Nephron (organoid): ENCODE measurements at regions not wholly inside any gene's neighbourhood (a gene's known extent, or its start where the extent isn't known, plus 50 kb on each side); places are given as distances from the start of the nearest gene placed in this dataset.

ENCODE experiments used
- H3K27ac Mint-ChIP-seq, 3 experiments: 2 replicates each; pipeline ENCODE4 v1.8.0; 2020; ENCODE audit warnings: mixed read lengths in 3 of 3, mild to moderate bottlenecking in 2 of 3, moderate library complexity in 1 of 3
- H3K27me3 Mint-ChIP-seq: 2 replicates; pipeline ENCODE4 v1.8.0; 2021; ENCODE audit warnings: low read depth, mild to moderate bottlenecking, moderate library complexity, mixed read lengths
- H3K36me3 Mint-ChIP-seq: 2 replicates; pipeline ENCODE4 v1.8.0; 2020; ENCODE audit warnings: low read depth, mixed read lengths
- H3K4me1 Mint-ChIP-seq: 2 replicates; pipeline ENCODE4 v1.8.0; 2020; ENCODE audit warnings: mixed read lengths
- H3K4me3 Mint-ChIP-seq, 3 experiments: 2 replicates each; pipeline ENCODE4 v1.8.0; 2020; ENCODE audit warnings: mild to moderate bottlenecking in 3 of 3, mixed read lengths in 3 of 3, moderate library complexity in 2 of 3
- H3K9me3 Mint-ChIP-seq: 2 replicates; pipeline ENCODE4 v1.8.0; 2020; ENCODE audit warnings: mixed read lengths
- CTCF ChIP-seq, 3 experiments: fragments of 200-600 bp; sonication (generic); IDR thresholded peaks; one replicate each; pipeline ENCODE4 v1.5.0; 2021; ENCODE audit warnings: antibody characterized with exemption in 3 of 3; ENCODE audit not compliant: unreplicated experiment in 3 of 3

DNA sequence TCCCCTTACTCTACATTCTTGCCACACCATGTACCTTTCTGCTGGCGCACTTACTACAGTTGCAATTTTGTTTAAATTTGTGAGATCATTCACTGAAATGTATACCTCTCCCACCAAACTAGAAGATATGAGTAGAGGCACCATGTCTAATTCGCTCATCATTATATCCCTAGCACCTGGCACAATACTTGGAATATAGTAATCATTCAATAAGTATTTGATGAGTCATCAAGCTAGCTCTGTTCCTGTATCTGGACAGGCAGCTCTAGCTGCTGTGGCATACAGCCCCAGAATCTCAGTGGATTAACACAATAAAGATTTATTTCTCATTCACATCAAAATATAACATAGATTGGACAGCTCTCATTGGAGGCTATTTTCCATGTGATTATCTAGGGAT, 245.9 kb downstream of the IDS start:
- TF ChIP-seq CTCF (IDR thresholded peaks at IDR 0.05; ENCODE audit: unreplicated experiment in 3 of 3) = no peak
- H3K27ac Mint-ChIP-seq = no peak overlapping the region
- no peaks in the 10 kb centered on the region for H3K27me3 Mint-ChIP-seq

DNA sequence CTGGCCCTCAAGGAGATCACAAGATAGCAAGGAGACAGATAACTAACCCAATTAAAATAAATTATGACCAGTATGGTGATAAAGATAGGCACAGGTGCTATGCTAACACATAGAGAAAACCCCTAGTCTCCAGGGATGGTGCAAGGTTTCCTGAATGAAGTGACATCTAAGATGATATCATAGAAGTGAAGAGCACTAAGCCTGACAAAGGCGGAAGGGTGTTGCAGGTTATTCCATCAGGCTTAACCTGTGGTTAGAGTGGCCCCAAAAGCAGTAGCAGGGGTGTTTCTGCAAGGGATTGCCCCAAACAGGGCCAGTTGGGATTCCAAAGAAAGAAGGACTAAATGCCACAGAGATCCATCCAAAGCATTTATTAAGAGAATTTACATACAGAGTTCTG, 249.2 kb downstream of the IDS start:
- no peak overlapping the region for H3K27ac Mint-ChIP-seq
- H3K4me3 Mint-ChIP-seq = no peak overlapping the region
- no peak for TF ChIP-seq CTCF (IDR thresholded peaks at IDR 0.05; ENCODE audit: unreplicated experiment in 3 of 3)
- H3K4me1 Mint-ChIP-seq = no peaks in the 10 kb centered on the region
- H3K36me3 Mint-ChIP-seq = no peaks in the 10 kb centered on the region
- H3K9me3 Mint-ChIP-seq = peaks cover 7% of the 10 kb centered on the region
- no peaks in the 10 kb centered on the region for H3K27me3 Mint-ChIP-seq

More for the DNA sequence above, 245.9 kb downstream of the IDS start:
- no peaks in the 10 kb centered on the region for H3K4me1 Mint-ChIP-seq
- H3K9me3 Mint-ChIP-seq = peaks cover 14% of the 10 kb centered on the region
- H3K4me3 Mint-ChIP-seq = no peak overlapping the region
- no peaks in the 10 kb centered on the region for H3K36me3 Mint-ChIP-seq

GRCh38 chrX:149248073-149248625, 257.0 kb downstream of the IDS start:
- no peak overlapping the region for H3K4me3 Mint-ChIP-seq
- no peaks in the 10 kb centered on the region for H3K36me3 Mint-ChIP-seq
- H3K4me1 Mint-ChIP-seq = no peaks in the 10 kb centered on the region
- no peak for TF ChIP-seq CTCF (IDR thresholded peaks at IDR 0.05; ENCODE audit: unreplicated experiment in 3 of 3)
- no peak overlapping the region for H3K27ac Mint-ChIP-seq
- peaks cover 21% of the 10 kb centered on the region for H3K9me3 Mint-ChIP-seq
- no peaks in the 10 kb centered on the region for H3K27me3 Mint-ChIP-seq

- Mint-ChIP-seq H3K9me3 (peaks cover 41% of the 10 kb centered on the region), H3K36me3 (no peaks in the 10 kb centered on the region), H3K4me3 (no peak overlapping the region), H3K4me1 (no peaks in the 10 kb centered on the region), H3K27me3 (no peaks in the 10 kb centered on the region), H3K27ac (no peak overlapping the region)
- no peak for TF ChIP-seq CTCF (IDR thresholded peaks at IDR 0.05; ENCODE audit: unreplicated experiment in 3 of 3)
These were observed 274.4 kb downstream of the IDS start for GRCh38 chrX:149230689-149231088.

- H3K27ac Mint-ChIP-seq = no peak overlapping the region
- peaks cover 25% of the 10 kb centered on the region for H3K9me3 Mint-ChIP-seq
- no peaks in the 10 kb centered on the region for H3K27me3 Mint-ChIP-seq
- TF ChIP-seq CTCF (IDR thresholded peaks at IDR 0.05; ENCODE audit: unreplicated experiment in 3 of 3) = no peak
- no peak overlapping the region for H3K4me3 Mint-ChIP-seq
- H3K4me1 Mint-ChIP-seq = peaks cover 10% of the 10 kb centered on the region
- H3K36me3 Mint-ChIP-seq = no peaks in the 10 kb centered on the region
These were observed 281.3 kb downstream of the IDS start for GRCh38 chrX:149223854-149224253.

- Mint-ChIP-seq H3K9me3 (peaks cover 21% of the 10 kb centered on the region), H3K36me3 (peaks cover 4% of the 10 kb centered on the region), H3K27me3 (no peaks in the 10 kb centered on the region), H3K4me1 (peaks cover 10% of the 10 kb centered on the region), H3K27ac (no peak overlapping the region), H3K4me3 (no peak overlapping the region)
- no peak for TF ChIP-seq CTCF (IDR thresholded peaks at IDR 0.05; ENCODE audit: unreplicated experiment in 3 of 3)
These were observed 283.1 kb downstream of the IDS start for GRCh38 chrX:149222040-149222439.
